K562 (cell line): ENCODE measurements at regions not wholly inside any gene's neighbourhood (a gene's known extent, or its start where the extent isn't known, plus 50 kb on each side); places are given as distances from the start of the nearest gene placed in this dataset.

Experiments used
- GABPA ChIP-seq: fragments of 200-800 bp; sonication (Bioruptor generic); conservative IDR thresholded peaks from 2 replicates; pipeline ENCODE4 v1.6.1; 2016; ENCODE audit warnings: low read depth, missing genetic modification characterization, missing compliant biosample characterization
- MTA3 ChIP-seq: fragments of 450-650 bp; formaldehyde crosslinking; IDR thresholded peaks from 2 replicates; pipeline ENCODE4 v1.6.1; 2017; ENCODE audit warnings: mild to moderate bottlenecking, borderline replicate concordance
- NFYB ChIP-seq: IDR thresholded peaks from 2 replicates; pipeline ENCODE4 v1.6.1; 2011; ENCODE audit warnings: mild to moderate bottlenecking, moderate library complexity; ENCODE audit not compliant: insufficient read length; ENCODE audit errors: extremely low read depth
- NR2C2 ChIP-seq, 2 experiments: fragments of 200-800 bp in 1 of 2; sonication (Bioruptor generic) in 1 of 2; sonication (generic) in 1 of 2; formaldehyde crosslinking in 1 of 2; IDR thresholded peaks; 2 replicates each; pipeline versions ENCODE4 v1.6.1 to v1.8.0; 2016 to 2022; ENCODE audit warnings: mild to moderate bottlenecking in 1 of 2, missing compliant biosample characterization in 1 of 2, missing genetic modification characterization in 1 of 2, missing genetic modification reagents in 1 of 2
- SP2 ChIP-seq: IDR thresholded peaks from 2 replicates; pipeline ENCODE4 v1.6.1; 2011; ENCODE audit warnings: mild to moderate bottlenecking, low read depth, low read length, moderate library complexity; ENCODE audit not compliant: poor library complexity, severe bottlenecking; ENCODE audit errors: extremely low read depth
- STAG1 ChIP-seq: sonication (generic); formaldehyde crosslinking; IDR thresholded peaks from 2 replicates; pipeline ENCODE4 v1.5.0; 2020; ENCODE audit warnings: missing genetic modification reagents, borderline replicate concordance
- ZFX ChIP-seq: sonication (generic); formaldehyde crosslinking; IDR thresholded peaks from 2 replicates; pipeline ENCODE4 v1.8.0; 2022; ENCODE audit warnings: mild to moderate bottlenecking, missing genetic modification reagents, moderate library complexity
- TF ChIP-seq, protein P1 (sequence below): sonication (generic); formaldehyde crosslinking; IDR thresholded peaks from 2 replicates; pipeline ENCODE4 v1.8.0; 2022; ENCODE audit warnings: mild to moderate bottlenecking, low read depth, missing genetic modification reagents
- TF ChIP-seq, protein P2 (sequence below): fragments of 450-650 bp; IDR thresholded peaks from 2 replicates; pipeline ENCODE4 v1.6.1; 2016; ENCODE audit warnings: antibody characterized with exemption
- TF ChIP-seq, protein P3 (sequence below): sonication (generic); formaldehyde crosslinking; IDR thresholded peaks from 2 replicates; pipeline ENCODE4 v1.5.0; 2020; ENCODE audit warnings: missing genetic modification reagents
- TF ChIP-seq, protein P4 (sequence below), 2 experiments: fragments of 450-650 bp; IDR thresholded peaks; 2 replicates each; pipeline ENCODE4 v1.6.1; 2016

DNA sequence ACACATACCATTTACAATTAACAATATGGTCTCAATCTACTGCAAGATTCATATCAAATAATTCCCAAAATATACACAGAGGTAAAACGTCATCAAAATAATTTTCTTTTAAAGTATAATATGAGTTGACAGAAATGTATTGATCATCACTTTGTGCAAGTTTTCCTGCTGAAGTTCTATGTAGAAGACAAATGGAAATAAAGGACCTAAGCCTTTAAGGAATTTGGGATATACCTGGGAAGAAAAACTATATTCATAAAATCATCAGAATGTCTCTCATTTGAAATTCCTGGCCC is 61.1 kb upstream of the DAAM1 start:
- TF ChIP-seq, protein P1, sequence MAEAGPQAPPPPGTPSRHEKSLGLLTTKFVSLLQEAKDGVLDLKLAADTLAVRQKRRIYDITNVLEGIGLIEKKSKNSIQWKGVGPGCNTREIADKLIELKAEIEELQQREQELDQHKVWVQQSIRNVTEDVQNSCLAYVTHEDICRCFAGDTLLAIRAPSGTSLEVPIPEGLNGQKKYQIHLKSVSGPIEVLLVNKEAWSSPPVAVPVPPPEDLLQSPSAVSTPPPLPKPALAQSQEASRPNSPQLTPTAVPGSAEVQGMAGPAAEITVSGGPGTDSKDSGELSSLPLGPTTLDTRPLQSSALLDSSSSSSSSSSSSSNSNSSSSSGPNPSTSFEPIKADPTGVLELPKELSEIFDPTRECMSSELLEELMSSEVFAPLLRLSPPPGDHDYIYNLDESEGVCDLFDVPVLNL (CRISPR knock-in tag) = no peak
- TF ChIP-seq STAG1 (CRISPR knock-in tag) (no peak), GABPA (tag) (no peak), NFYB (no peak), MTA3 (no peak), ZFX (CRISPR knock-in tag) (no peak), NR2C2 (CRISPR knock-in tag; IDR thresholded peaks at IDR 0.05) (no peak), NR2C2 (tag; IDR thresholded peaks at IDR 0.05) (no peak), SP2 (no peak)
- TF ChIP-seq, protein P2, sequence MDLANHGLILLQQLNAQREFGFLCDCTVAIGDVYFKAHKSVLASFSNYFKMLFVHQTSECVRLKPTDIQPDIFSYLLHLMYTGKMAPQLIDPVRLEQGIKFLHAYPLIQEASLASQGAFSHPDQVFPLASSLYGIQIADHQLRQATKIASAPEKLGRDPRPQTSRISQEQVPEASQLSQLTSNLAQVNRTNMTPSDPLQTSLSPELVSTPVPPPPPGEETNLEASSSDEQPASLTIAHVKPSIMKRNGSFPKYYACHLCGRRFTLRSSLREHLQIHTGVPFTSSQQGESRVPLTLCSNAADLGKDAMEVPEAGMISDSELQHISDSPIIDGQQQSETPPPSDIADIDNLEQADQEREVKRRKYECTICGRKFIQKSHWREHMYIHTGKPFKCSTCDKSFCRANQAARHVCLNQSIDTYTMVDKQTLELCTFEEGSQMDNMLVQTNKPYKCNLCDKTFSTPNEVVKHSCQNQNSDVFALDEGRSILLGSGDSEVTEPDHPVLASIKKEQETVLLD = no peak
- TF ChIP-seq, protein P3, sequence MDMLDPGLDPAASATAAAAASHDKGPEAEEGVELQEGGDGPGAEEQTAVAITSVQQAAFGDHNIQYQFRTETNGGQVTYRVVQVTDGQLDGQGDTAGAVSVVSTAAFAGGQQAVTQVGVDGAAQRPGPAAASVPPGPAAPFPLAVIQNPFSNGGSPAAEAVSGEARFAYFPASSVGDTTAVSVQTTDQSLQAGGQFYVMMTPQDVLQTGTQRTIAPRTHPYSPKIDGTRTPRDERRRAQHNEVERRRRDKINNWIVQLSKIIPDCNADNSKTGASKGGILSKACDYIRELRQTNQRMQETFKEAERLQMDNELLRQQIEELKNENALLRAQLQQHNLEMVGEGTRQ (CRISPR knock-in tag) = no peak
- TF ChIP-seq, protein P4, sequence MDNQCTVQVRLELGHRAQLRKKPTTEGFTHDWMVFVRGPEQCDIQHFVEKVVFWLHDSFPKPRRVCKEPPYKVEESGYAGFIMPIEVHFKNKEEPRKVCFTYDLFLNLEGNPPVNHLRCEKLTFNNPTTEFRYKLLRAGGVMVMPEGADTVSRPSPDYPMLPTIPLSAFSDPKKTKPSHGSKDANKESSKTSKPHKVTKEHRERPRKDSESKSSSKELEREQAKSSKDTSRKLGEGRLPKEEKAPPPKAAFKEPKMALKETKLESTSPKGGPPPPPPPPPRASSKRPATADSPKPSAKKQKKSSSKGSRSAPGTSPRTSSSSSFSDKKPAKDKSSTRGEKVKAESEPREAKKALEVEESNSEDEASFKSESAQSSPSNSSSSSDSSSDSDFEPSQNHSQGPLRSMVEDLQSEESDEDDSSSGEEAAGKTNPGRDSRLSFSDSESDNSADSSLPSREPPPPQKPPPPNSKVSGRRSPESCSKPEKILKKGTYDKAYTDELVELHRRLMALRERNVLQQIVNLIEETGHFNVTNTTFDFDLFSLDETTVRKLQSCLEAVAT (IDR thresholded peaks at IDR 0.05) = no peak
